ENCODE measurements at regions not wholly inside any gene's neighbourhood (a gene's known extent, or its start where the extent isn't known, plus 50 kb on each side); places are given as distances from the start of the nearest gene placed in this dataset.

GRCh38 chr20:29302979-29303644, 1954.4 kb upstream of the DEFB115 start (continued):
- TF ChIP-seq ATF6 (CRISPR knock-in tag; IDR thresholded peaks at IDR 0.05) (no peak), SOX15 (CRISPR knock-in tag; IDR thresholded peaks at IDR 0.05) (no peak), ZNF396 (CRISPR knock-in tag; IDR thresholded peaks at IDR 0.05; ENCODE audit: borderline replicate concordance) (no peak), HMGXB4 (CRISPR knock-in tag; IDR thresholded peaks at IDR 0.05) (no peak)

GRCh38 chr20:29306390-29307072, 1950.9 kb upstream of the DEFB115 start:
- Mint-ChIP-seq H3K9me3 (peaks cover 72% of the 10 kb centered on the region), H3K4me1 (no peaks in the 10 kb centered on the region)
- TF ChIP-seq CTCF (IDR thresholded peaks at IDR 0.05): no peak
- TF ChIP-seq MLX (CRISPR knock-in tag; IDR thresholded peaks at IDR 0.05): no peak
- TF ChIP-seq TP53 (CRISPR knock-in tag; IDR thresholded peaks at IDR 0.05): no peak
- no peak for TF ChIP-seq ZNF423 (CRISPR knock-in tag; IDR thresholded peaks at IDR 0.05)
- TF ChIP-seq AFF4 (CRISPR knock-in tag; IDR thresholded peaks at IDR 0.05; ENCODE audit: borderline replicate concordance): no peak
- TF ChIP-seq STAT6 (CRISPR knock-in tag; conservative IDR thresholded peaks at IDR 0.05; ENCODE audit: low read depth): no peak
- TF ChIP-seq ZNF121 (CRISPR knock-in tag; IDR thresholded peaks at IDR 0.05): no peak
- no peak for TF ChIP-seq ESRRA (CRISPR knock-in tag; IDR thresholded peaks at IDR 0.05; ENCODE audit: borderline replicate concordance)
- TF ChIP-seq EMX1 (CRISPR knock-in tag; IDR thresholded peaks at IDR 0.05): no peak
- TF ChIP-seq IRF1 (CRISPR knock-in tag; IDR thresholded peaks at IDR 0.05): no peak
- no peak for TF ChIP-seq ZNF532 (CRISPR knock-in tag; IDR thresholded peaks at IDR 0.05; ENCODE audit: borderline replicate concordance)
- TF ChIP-seq PRRX2 (CRISPR knock-in tag; IDR thresholded peaks at IDR 0.05): no peak
- no peak for TF ChIP-seq ZNF232 (CRISPR knock-in tag; IDR thresholded peaks at IDR 0.05)

More at GRCh38 chr20:29306390-29307072, 1950.9 kb upstream of the DEFB115 start:
- ATAC-seq: no peak
- ChIA-PET CTCF (no interaction called here), POLR2A (no interaction called here)
- no peak overlapping the region for H3K27ac Mint-ChIP-seq
- no peak for DNase-seq (ENCODE audit: low spot score)
- H3K36me3 Mint-ChIP-seq: peaks cover 78% of the 10 kb centered on the region
- peaks cover 60% of the 10 kb centered on the region for H3K27me3 Mint-ChIP-seq (ENCODE audit: low read depth)
- H3K4me3 Mint-ChIP-seq: no peak overlapping the region
